Smooth muscle cell (in vitro differentiated cells): ENCODE measurements at regions not wholly inside any gene's neighbourhood (a gene's known extent, or its start where the extent isn't known, plus 50 kb on each side); places are given as distances from the start of the nearest gene placed in this dataset.

Experiments
- DNase-seq: peaks from one replicate; lab custom pipeline; 2025; ENCODE audit not compliant: unreplicated experiment; lab: John Stamatoyannopoulos, UW
- H2AFZ ChIP-seq: fragments of 200-600 bp; sonication (generic); 2 replicates; pipeline ENCODE4 v1.6.0; 2016; ENCODE audit warnings: antibody characterized with exemption, low read depth, mild to moderate bottlenecking
- H3F3A ChIP-seq: fragments of 200-600 bp; sonication (generic); 2 replicates; pipeline ENCODE4 v1.6.0; 2017; ENCODE audit warnings: antibody characterized with exemption, low read depth
- H3K27ac ChIP-seq: fragments of 200-600 bp; sonication (generic); 2 replicates; pipeline ENCODE4 v1.5.1; 2016; ENCODE audit warnings: low read depth, mild to moderate bottlenecking
- H3K27me3 ChIP-seq: fragments of 200-600 bp; sonication (generic); 2 replicates; pipeline ENCODE4 v1.6.1; 2016; ENCODE audit warnings: low read depth, mild to moderate bottlenecking
- H3K36me3 ChIP-seq: fragments of 200-600 bp; sonication (generic); 2 replicates; pipeline ENCODE4 v1.5.1; 2016; ENCODE audit warnings: low read depth
- H3K4me1 ChIP-seq: fragments of 200-600 bp; sonication (generic); 2 replicates; pipeline ENCODE4 v1.5.1; 2016; ENCODE audit warnings: low read depth
- H3K4me2 ChIP-seq: fragments of 200-600 bp; sonication (generic); 2 replicates; pipeline ENCODE4 v1.6.0; 2016; ENCODE audit warnings: mild to moderate bottlenecking
- H3K4me3 ChIP-seq: fragments of 200-600 bp; sonication (generic); 2 replicates; pipeline ENCODE4 v1.5.1; 2016; ENCODE audit warnings: mild to moderate bottlenecking
- H3K79me2 ChIP-seq: fragments of 200-600 bp; sonication (generic); 2 replicates; pipeline ENCODE4 v1.6.0; 2016; ENCODE audit warnings: low read depth, mild to moderate bottlenecking
- H3K9ac ChIP-seq: fragments of 200-600 bp; sonication (generic); 2 replicates; pipeline ENCODE4 v1.6.0; 2016; ENCODE audit warnings: low read depth
- H3K9me3 ChIP-seq: fragments of 200-600 bp; sonication (generic); replicated peaks from 2 replicates; pipeline ENCODE4 v1.5.1; 2016; ENCODE audit warnings: low read depth
- H4K20me1 ChIP-seq: fragments of 200-600 bp; sonication (generic); 2 replicates; pipeline ENCODE4 v1.6.0; 2016; ENCODE audit warnings: low read depth
- WGBS: methylation state at CpG from one replicate; pipeline ENCODE4 v1.1.7; 2016; ENCODE audit warnings: low lambda C conversion rate; 5-methylcytosine and 5-hydroxymethylcytosine counted together
- TF ChIP-seq, protein P1 (sequence below): fragments of 200-600 bp; sonication (generic); IDR thresholded peaks from 2 replicates; pipeline ENCODE4 v1.5.1; 2017; ENCODE audit warnings: borderline replicate concordance, mild to moderate bottlenecking, antibody characterized with exemption; ENCODE audit not compliant: insufficient read depth, poor library complexity, severe bottlenecking

DNA sequence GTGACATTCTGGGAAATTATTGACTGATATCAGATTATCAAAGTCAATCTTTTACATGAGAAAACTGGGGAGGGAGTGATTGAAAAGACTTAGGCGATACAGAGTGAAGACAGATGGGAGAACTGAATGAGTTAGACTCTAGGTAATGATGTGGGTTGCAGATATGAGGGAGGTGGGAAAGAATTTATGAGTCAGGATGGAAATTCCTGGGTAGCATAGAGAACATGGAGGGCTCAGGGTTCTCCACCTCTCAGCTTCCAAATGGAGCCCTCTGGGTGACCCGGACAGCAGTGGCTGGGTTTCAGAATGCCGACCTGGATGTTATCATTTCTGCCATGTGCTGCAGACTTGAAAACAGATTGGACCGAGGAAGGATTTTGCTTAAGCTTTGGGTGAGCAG, 75.4 kb upstream of the SHB start:
- no peak overlapping the region for H2AFZ ChIP-seq
- H3K4me2 ChIP-seq: peak overlapping the region; percentile 71
- H3K79me2 ChIP-seq: no peaks in the 10 kb centered on the region
- peaks cover 6% of the 10 kb centered on the region for H3K27me3 ChIP-seq
- WGBS: 57% methylated on average over 4 of the region's 4 CpGs
- H3K27ac ChIP-seq: peak overlapping the region; percentile 55
- TF ChIP-seq, protein P1, sequence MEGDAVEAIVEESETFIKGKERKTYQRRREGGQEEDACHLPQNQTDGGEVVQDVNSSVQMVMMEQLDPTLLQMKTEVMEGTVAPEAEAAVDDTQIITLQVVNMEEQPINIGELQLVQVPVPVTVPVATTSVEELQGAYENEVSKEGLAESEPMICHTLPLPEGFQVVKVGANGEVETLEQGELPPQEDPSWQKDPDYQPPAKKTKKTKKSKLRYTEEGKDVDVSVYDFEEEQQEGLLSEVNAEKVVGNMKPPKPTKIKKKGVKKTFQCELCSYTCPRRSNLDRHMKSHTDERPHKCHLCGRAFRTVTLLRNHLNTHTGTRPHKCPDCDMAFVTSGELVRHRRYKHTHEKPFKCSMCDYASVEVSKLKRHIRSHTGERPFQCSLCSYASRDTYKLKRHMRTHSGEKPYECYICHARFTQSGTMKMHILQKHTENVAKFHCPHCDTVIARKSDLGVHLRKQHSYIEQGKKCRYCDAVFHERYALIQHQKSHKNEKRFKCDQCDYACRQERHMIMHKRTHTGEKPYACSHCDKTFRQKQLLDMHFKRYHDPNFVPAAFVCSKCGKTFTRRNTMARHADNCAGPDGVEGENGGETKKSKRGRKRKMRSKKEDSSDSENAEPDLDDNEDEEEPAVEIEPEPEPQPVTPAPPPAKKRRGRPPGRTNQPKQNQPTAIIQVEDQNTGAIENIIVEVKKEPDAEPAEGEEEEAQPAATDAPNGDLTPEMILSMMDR: no peak
- H3K36me3 ChIP-seq: no peaks in the 10 kb centered on the region
- H4K20me1 ChIP-seq: no peaks in the 10 kb centered on the region
- H3K9ac ChIP-seq: no peak overlapping the region
- no peak for DNase-seq
- H3F3A ChIP-seq: peaks cover 18% of the 10 kb centered on the region
- H3K4me3 ChIP-seq: no peak overlapping the region
- peaks cover 20% of the 10 kb centered on the region for H3K4me1 ChIP-seq
- H3K9me3 ChIP-seq: no peaks in the 10 kb centered on the region

- Histone ChIP-seq H3K4me3 (no peak overlapping the region), H4K20me1 (no peaks in the 10 kb centered on the region), H3K9ac (peak overlapping the region; percentile 82), H3K4me1 (peaks cover 20% of the 10 kb centered on the region), H3K4me2 (peak overlapping the region; percentile 67), H3K27ac (peak overlapping the region; percentile 97), H3K27me3 (no peaks in the 10 kb centered on the region), H3K79me2 (no peaks in the 10 kb centered on the region), H2AFZ (no peak overlapping the region), H3F3A (peaks cover 18% of the 10 kb centered on the region), H3K9me3 (no peaks in the 10 kb centered on the region), H3K36me3 (no peaks in the 10 kb centered on the region)
- TF ChIP-seq, protein P1: no peak
- no peak for DNase-seq
- 12% methylated on average over 4 of the region's 4 CpGs for whole genome bisulfite sequencing
Measured at GRCh38 chr9:38141746-38142591, 72.9 kb upstream of the SHB start.

DNA sequence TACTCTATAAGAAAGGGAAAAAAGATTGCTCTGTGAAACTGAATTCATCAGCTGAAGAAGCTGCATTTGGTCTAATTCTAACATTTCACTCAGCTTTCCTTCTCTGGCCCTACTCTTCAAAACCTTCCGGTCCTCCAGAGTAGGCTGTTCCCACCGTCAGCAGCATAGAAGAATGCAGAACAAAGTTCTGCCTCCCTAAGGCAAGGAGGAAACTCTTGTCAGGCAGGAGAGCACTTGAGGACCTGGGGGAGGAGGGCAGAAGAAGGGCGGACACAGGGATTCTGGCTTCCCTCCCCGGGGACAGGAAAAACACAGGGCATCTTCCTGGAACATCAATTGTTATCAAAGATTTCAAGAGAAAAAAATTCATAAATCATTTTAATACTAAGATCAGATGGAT, 69.2 kb upstream of the SHB start:
- no peaks in the 10 kb centered on the region for H4K20me1 ChIP-seq
- WGBS: 72% methylated on average over 4 of the region's 4 CpGs
- no peak overlapping the region for H3K27ac ChIP-seq
- no peaks in the 10 kb centered on the region for H3K36me3 ChIP-seq
- TF ChIP-seq, protein P1: no peak
- DNase-seq: no peak
- no peak overlapping the region for H3K4me2 ChIP-seq
- H3K79me2 ChIP-seq: no peaks in the 10 kb centered on the region
- H3K9me3 ChIP-seq: no peaks in the 10 kb centered on the region
- peaks cover 13% of the 10 kb centered on the region for H3F3A ChIP-seq
- no peak overlapping the region for H3K9ac ChIP-seq
- peaks cover 9% of the 10 kb centered on the region for H3K27me3 ChIP-seq
- H3K4me1 ChIP-seq: peaks cover 17% of the 10 kb centered on the region
- no peak overlapping the region for H3K4me3 ChIP-seq
- H2AFZ ChIP-seq: no peak overlapping the region

- Histone ChIP-seq H4K20me1 (no peaks in the 10 kb centered on the region), H2AFZ (no peak overlapping the region), H3K9me3 (no peaks in the 10 kb centered on the region), H3F3A (peaks cover 6% of the 10 kb centered on the region), H3K4me2 (no peak overlapping the region), H3K4me3 (no peak overlapping the region), H3K27ac (no peak overlapping the region), H3K36me3 (no peaks in the 10 kb centered on the region), H3K79me2 (no peaks in the 10 kb centered on the region), H3K4me1 (peaks cover 11% of the 10 kb centered on the region), H3K27me3 (peaks cover 16% of the 10 kb centered on the region), H3K9ac (no peak overlapping the region)
- TF ChIP-seq, protein P1: no peak
- 63% methylated on average over 5 of the region's 5 CpGs for WGBS
- DNase-seq: no peak
Measured at GRCh38 chr9:38137342-38137741, 68.3 kb upstream of the SHB start.
